Uterus (tissue), 3 donors: ENCODE measurements at regions not wholly inside any gene's neighbourhood (a gene's known extent, or its start where the extent isn't known, plus 50 kb on each side); places are given as distances from the start of the nearest gene placed in this dataset.

Source experiments
- DNase-seq, 2 donors: peaks; one replicate each; pipeline ENCODE4 v3.0.0-alpha.2; 2019 to 2020
- H3K27ac ChIP-seq, 2 donors: fragments of 200-600 bp; sonication (generic); 1 replicate in 1 of 2; 2 replicates in 1 of 2; pipeline ENCODE4 v1.5.1; 2016 to 2018
- H3K27me3 ChIP-seq, 2 donors: fragments of 200-600 bp; sonication (generic); one replicate each; pipeline ENCODE4 v1.5.1; 2018 to 2019; ENCODE audit warnings: control low read depth in 1 of 2
- H3K36me3 ChIP-seq, 2 donors: fragments of 200-600 bp; sonication (generic); one replicate each; pipeline ENCODE4 v1.5.1; 2019; ENCODE audit warnings: control low read depth in 1 of 2
- H3K4me1 ChIP-seq, 2 donors: fragments of 200-600 bp; sonication (generic); one replicate each; pipeline ENCODE4 v1.5.1; 2018 to 2019; ENCODE audit warnings: control low read depth in 1 of 2
- H3K4me3 ChIP-seq, 2 donors: fragments of 200-600 bp; sonication (generic); 1 replicate in 1 of 2; 2 replicates in 1 of 2; pipeline ENCODE4 v1.5.1; 2018 to 2019; ENCODE audit warnings: mild to moderate bottlenecking in 1 of 2
- H3K9me3 ChIP-seq, 2 donors: fragments of 200-600 bp; sonication (generic); one replicate each; pipeline ENCODE4 v1.5.1; 2019; ENCODE audit warnings: control low read depth in 1 of 2
- POLR2A ChIP-seq, 2 donors: fragments of 450-650 bp; IDR thresholded peaks; one replicate each; pipeline ENCODE4 v1.6.1; 2016; ENCODE audit warnings: antibody characterized with exemption in 2 of 2, mild to moderate bottlenecking in 1 of 2, moderate library complexity in 1 of 2
- intact Hi-C: fragments of 100-400 bp; cut with DNase I; formaldehyde crosslinking; loops from one replicate; pipeline ENCODE4 v1.15.1; 2023; ENCODE audit warnings: low total_unique reads
- TF ChIP-seq, protein P1 (sequence below), 4 experiments: fragments of 200-600 bp in 2 of 4; fragments of 450-650 bp in 2 of 4; sonication (generic) in 2 of 4; IDR thresholded peaks; one replicate each; pipeline ENCODE4 v1.5.1; 2016 to 2019; ENCODE audit warnings: antibody characterized with exemption in 4 of 4, mild to moderate bottlenecking in 2 of 4, moderate library complexity in 1 of 4
- donor health status: DM: yes; HTN: yes; CAD: no.

DNA sequence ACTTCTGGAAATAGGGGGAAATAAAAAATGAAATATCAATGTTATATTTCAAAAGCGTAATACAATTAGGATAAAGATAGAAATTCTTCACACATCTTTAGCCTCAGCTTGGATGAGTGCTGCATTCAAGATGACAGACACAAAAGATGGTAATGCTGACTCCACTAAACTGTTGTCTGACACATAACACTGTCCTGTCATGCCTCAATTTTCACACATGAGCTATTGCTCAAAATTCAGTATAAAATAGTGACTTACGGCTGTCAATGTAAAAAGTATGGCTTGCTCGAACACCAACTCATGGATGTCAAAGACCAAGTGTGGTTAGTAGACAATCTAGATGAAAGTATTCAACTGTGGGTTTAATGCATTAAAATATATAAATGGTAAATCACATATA, 94.5 kb downstream of the KLF12 start:
- no peak for DNase-seq
- intact Hi-C loops: no loop called here
- no peaks in the 10 kb centered on the region for H3K4me1 ChIP-seq
- H3K27me3 ChIP-seq: no peaks in the 10 kb centered on the region
- H3K36me3 ChIP-seq: no peaks in the 10 kb centered on the region
- no peak overlapping the region for H3K4me3 ChIP-seq
- no peak overlapping the region for H3K27ac ChIP-seq
- no peak for TF ChIP-seq POLR2A (IDR thresholded peaks at IDR 0.05)
- TF ChIP-seq, protein P1, sequence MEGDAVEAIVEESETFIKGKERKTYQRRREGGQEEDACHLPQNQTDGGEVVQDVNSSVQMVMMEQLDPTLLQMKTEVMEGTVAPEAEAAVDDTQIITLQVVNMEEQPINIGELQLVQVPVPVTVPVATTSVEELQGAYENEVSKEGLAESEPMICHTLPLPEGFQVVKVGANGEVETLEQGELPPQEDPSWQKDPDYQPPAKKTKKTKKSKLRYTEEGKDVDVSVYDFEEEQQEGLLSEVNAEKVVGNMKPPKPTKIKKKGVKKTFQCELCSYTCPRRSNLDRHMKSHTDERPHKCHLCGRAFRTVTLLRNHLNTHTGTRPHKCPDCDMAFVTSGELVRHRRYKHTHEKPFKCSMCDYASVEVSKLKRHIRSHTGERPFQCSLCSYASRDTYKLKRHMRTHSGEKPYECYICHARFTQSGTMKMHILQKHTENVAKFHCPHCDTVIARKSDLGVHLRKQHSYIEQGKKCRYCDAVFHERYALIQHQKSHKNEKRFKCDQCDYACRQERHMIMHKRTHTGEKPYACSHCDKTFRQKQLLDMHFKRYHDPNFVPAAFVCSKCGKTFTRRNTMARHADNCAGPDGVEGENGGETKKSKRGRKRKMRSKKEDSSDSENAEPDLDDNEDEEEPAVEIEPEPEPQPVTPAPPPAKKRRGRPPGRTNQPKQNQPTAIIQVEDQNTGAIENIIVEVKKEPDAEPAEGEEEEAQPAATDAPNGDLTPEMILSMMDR (IDR thresholded peaks at IDR 0.05): no peak
- no peaks in the 10 kb centered on the region for H3K9me3 ChIP-seq

DNA sequence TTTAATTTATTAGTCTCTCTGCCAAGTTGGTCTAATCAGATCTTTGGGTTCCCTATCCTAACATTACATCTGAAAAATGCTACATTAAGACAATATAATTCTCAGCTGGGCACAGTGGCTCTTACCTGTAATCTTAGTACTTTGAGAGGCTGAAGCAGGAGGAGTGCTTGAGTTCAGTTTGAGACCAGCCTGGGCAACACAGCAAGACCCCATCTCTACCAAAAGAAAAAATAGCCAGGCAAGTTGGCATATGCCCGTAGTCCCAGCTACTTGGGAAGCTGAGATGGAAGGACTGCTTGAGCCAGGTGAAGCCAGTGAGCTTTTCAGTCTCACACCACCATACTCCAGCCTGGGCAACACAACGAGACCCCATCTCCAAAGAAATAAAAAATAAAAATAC, 95.0 kb downstream of the KLF12 start:
- DNase-seq: no peak
- intact Hi-C loops: no loop called here
- H3K9me3 ChIP-seq: no peaks in the 10 kb centered on the region
- no peaks in the 10 kb centered on the region for H3K4me1 ChIP-seq
- TF ChIP-seq POLR2A (IDR thresholded peaks at IDR 0.05): no peak
- TF ChIP-seq, protein P1 (IDR thresholded peaks at IDR 0.05): no peak
- H3K27me3 ChIP-seq: no peaks in the 10 kb centered on the region
- H3K4me3 ChIP-seq: no peak overlapping the region
- no peak overlapping the region for H3K27ac ChIP-seq
- no peaks in the 10 kb centered on the region for H3K36me3 ChIP-seq

DNA sequence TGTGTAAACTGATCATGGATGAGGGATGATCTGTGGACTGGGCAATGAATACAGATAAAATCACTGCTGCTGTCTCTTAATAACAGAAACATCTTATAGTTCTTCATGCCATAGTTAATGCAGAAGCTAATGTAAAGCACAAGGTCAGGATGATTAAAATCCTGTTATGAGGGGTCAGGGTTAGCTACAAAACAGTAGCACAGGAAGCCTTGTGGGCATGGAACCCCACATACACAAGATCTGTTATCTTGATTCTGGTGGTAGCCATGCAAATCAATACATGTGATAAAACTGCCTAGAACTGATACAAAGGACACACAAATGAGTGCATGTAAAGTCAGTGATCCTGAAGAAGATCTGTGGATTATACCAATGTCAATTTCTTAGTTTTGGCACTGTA, 96.4 kb downstream of the KLF12 start:
- Histone ChIP-seq H3K4me3 (no peak overlapping the region), H3K36me3 (no peaks in the 10 kb centered on the region), H3K4me1 (no peaks in the 10 kb centered on the region), H3K27me3 (no peaks in the 10 kb centered on the region), H3K9me3 (no peaks in the 10 kb centered on the region), H3K27ac (no peak overlapping the region)
- TF ChIP-seq, protein P1 (IDR thresholded peaks at IDR 0.05): no peak
- no peak for TF ChIP-seq POLR2A (IDR thresholded peaks at IDR 0.05)
- no peak for DNase-seq
- intact Hi-C loops: no loop called here

DNA sequence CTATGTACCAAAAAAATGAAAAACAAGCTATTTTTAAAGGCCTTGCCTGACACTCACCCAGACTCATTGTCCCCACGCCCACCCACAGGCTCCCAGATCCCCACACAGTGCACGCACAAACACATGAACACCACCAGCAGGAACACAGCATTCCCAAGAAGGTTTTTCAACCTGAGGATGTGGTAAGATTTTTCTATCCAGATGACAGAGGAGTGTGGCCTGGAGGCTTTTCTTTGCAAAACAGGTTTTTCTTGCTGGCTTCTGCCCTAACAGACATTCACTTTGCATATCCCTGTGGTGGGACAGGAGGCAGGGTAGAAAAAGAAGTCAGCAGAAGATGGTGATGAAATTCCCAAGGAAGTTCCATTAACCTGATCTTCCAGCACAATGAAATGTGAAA, 97.8 kb downstream of the KLF12 start:
- H3K27ac ChIP-seq: no peak overlapping the region
- no peaks in the 10 kb centered on the region for H3K27me3 ChIP-seq
- no peak for TF ChIP-seq POLR2A (IDR thresholded peaks at IDR 0.05)
- TF ChIP-seq, protein P1 (IDR thresholded peaks at IDR 0.05): no peak
- no peak for DNase-seq
- no peaks in the 10 kb centered on the region for H3K4me1 ChIP-seq
- H3K9me3 ChIP-seq: no peaks in the 10 kb centered on the region
- H3K36me3 ChIP-seq: no peaks in the 10 kb centered on the region
- intact Hi-C loops: no loop called here
- H3K4me3 ChIP-seq: no peak overlapping the region

DNA sequence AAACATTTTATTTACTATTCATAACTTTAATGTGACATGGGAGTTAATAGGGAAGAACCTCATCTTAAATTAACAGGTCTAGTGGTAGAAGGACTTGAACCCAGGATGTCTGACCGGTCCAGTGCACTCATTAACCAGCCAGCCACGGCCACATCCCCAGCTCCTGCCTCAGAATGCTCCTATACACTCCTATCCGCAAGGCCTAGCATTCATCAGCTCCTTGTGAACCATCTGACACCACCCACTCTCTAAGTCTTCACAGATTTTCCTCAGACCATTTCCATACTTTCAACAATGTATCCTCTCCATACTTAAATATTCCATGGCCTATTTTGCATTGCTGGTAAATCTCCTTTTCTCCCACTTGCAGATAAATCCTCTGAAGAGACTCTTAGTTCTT, 98.3 kb downstream of the KLF12 start:
- H3K4me1 ChIP-seq: no peaks in the 10 kb centered on the region
- intact Hi-C loops: no loop called here
- DNase-seq: no peak
- no peak overlapping the region for H3K4me3 ChIP-seq
- no peaks in the 10 kb centered on the region for H3K27me3 ChIP-seq
- H3K27ac ChIP-seq: no peak overlapping the region
- no peaks in the 10 kb centered on the region for H3K36me3 ChIP-seq
- no peaks in the 10 kb centered on the region for H3K9me3 ChIP-seq
- TF ChIP-seq, protein P1 (IDR thresholded peaks at IDR 0.05): no peak
- no peak for TF ChIP-seq POLR2A (IDR thresholded peaks at IDR 0.05)
